ENCODE measurements at regions not wholly inside any gene's neighbourhood (a gene's known extent, or its start where the extent isn't known, plus 50 kb on each side); places are given as distances from the start of the nearest gene placed in this dataset.

DNA sequence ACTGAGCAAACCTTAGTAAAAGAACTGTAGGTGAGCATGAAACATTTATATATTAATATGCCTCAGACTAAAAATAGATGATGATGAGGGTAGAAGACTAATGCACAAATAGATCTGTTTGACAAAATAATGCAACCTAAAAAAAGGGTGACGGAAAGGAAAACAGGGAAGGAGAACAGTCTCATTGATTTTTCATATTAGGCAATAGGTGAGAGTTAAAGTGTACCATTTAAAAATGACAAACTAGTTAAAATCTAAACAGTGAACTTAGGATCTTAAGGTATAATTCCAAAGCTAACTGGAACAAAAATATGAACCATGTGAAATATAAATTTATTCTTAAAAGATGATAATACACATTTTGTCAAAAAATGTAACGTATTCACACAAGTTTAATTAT, 1347.6 kb downstream of the SI start:
- Histone ChIP-seq H3K9me3 (ENCODE audit: control insufficient read depth in 4 of 4, insufficient read depth in 3 of 4, low read length in 3 of 4) (no peaks in the 10 kb centered on the region), H3K36me3 (ENCODE audit: control insufficient read depth in 4 of 4, insufficient read depth in 4 of 4, low read length in 4 of 4) (no peaks in the 10 kb centered on the region), H3K27me3 (ENCODE audit: control insufficient read depth in 3 of 3, insufficient read depth in 3 of 3, low read length in 2 of 3) (no peaks in the 10 kb centered on the region), H3K27ac (ENCODE audit: low read depth in 1 of 2, low read length in 1 of 2) (no peak overlapping the region), H3K9ac (ENCODE audit: insufficient read depth in 1 of 2, low read length in 2 of 2) (no peak overlapping the region), H3K4me1 (ENCODE audit: control insufficient read depth in 5 of 5, insufficient read depth in 5 of 5, low read length in 5 of 5) (no peaks in the 10 kb centered on the region), H3K4me3 (no peak overlapping the region)
- TF ChIP-seq, protein P1, sequence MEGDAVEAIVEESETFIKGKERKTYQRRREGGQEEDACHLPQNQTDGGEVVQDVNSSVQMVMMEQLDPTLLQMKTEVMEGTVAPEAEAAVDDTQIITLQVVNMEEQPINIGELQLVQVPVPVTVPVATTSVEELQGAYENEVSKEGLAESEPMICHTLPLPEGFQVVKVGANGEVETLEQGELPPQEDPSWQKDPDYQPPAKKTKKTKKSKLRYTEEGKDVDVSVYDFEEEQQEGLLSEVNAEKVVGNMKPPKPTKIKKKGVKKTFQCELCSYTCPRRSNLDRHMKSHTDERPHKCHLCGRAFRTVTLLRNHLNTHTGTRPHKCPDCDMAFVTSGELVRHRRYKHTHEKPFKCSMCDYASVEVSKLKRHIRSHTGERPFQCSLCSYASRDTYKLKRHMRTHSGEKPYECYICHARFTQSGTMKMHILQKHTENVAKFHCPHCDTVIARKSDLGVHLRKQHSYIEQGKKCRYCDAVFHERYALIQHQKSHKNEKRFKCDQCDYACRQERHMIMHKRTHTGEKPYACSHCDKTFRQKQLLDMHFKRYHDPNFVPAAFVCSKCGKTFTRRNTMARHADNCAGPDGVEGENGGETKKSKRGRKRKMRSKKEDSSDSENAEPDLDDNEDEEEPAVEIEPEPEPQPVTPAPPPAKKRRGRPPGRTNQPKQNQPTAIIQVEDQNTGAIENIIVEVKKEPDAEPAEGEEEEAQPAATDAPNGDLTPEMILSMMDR (IDR thresholded peaks at IDR 0.05; ENCODE audit: control extremely low read depth, extremely low read depth) = no peak
- WGBS, 2 donors = 86 to 89% methylated on average over 2 of the region's 2 CpGs
- ATAC-seq (ENCODE audit: insufficient read depth, low FRiP score) (no peak), DNase-seq (no peak)

DNA sequence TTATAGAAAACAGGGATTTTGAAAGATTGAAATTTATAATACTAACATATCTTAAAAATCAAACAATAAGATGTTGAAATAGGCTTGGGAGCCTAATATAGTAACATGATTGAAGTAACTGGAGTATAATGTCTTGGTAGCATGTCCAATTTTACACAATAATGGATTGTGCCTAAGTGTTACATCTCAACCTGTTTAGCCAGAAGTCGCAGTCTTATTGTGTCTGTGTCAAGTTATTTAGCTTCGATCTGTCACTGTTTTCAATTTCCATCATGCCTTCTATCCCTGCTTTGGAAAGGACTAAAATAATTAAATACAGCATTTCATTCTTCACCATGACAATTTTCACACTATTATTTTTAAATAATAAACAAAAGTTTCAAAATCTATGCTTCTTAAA, 1352.2 kb downstream of the SI start:
- Histone ChIP-seq H3K9me3 (ENCODE audit: control insufficient read depth in 4 of 4, insufficient read depth in 3 of 4, low read length in 3 of 4) (peaks cover 0 to 7% (median 0%) of the 10 kb centered on the region in 4 donors), H3K4me1 (ENCODE audit: control insufficient read depth in 5 of 5, insufficient read depth in 5 of 5, low read length in 5 of 5) (no peaks in the 10 kb centered on the region), H3K36me3 (ENCODE audit: control insufficient read depth in 4 of 4, insufficient read depth in 4 of 4, low read length in 4 of 4) (no peaks in the 10 kb centered on the region), H3K27ac (ENCODE audit: low read depth in 1 of 2, low read length in 1 of 2) (no peak overlapping the region), H3K9ac (ENCODE audit: insufficient read depth in 1 of 2, low read length in 2 of 2) (no peak overlapping the region), H3K27me3 (ENCODE audit: control insufficient read depth in 3 of 3, insufficient read depth in 3 of 3, low read length in 2 of 3) (no peaks in the 10 kb centered on the region), H3K4me3 (no peak overlapping the region)
- ATAC-seq (ENCODE audit: insufficient read depth, low FRiP score) = no peak
- no peak for DNase-seq
- 57 to 70% methylated on average over 2 of the region's 2 CpGs for WGBS, 2 donors
- TF ChIP-seq, protein P1 (IDR thresholded peaks at IDR 0.05; ENCODE audit: control extremely low read depth, extremely low read depth) = no peak

DNA sequence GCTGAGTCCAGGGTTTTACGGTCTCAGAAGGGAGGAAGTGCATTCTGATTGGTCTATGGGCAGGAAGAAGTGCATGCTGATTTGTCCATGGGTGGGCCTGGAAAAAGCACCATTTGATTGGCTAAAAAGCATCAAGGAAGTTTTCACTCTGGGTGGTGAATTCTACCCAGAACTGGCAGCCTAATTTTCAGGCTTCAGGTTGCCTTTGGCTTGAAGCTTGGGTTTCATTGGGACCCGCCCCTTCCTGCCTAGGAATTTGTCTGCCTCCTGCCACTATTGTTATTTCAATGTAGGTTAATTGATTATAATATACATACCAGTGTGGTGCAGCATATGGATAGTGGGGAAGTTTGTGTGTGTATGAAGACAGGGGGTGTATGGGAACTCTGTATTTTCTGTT, 1355.9 kb downstream of the SI start:
- Histone ChIP-seq H3K27me3 (ENCODE audit: control insufficient read depth in 3 of 3, insufficient read depth in 3 of 3, low read length in 2 of 3) (no peaks in the 10 kb centered on the region), H3K9me3 (ENCODE audit: control insufficient read depth in 4 of 4, insufficient read depth in 3 of 4, low read length in 3 of 4) (peaks cover 0 to 7% (median 0%) of the 10 kb centered on the region in 4 donors), H3K9ac (ENCODE audit: insufficient read depth in 1 of 2, low read length in 2 of 2) (no peak overlapping the region), H3K4me1 (ENCODE audit: control insufficient read depth in 5 of 5, insufficient read depth in 5 of 5, low read length in 5 of 5) (no peaks in the 10 kb centered on the region), H3K4me3 (no peak overlapping the region), H3K27ac (ENCODE audit: low read depth in 1 of 2, low read length in 1 of 2) (no peak overlapping the region), H3K36me3 (ENCODE audit: control insufficient read depth in 4 of 4, insufficient read depth in 4 of 4, low read length in 4 of 4) (no peaks in the 10 kb centered on the region)
- 81 to 89% methylated on average over 2 of the region's 2 CpGs for WGBS, 2 donors
- TF ChIP-seq, protein P1 (IDR thresholded peaks at IDR 0.05; ENCODE audit: control extremely low read depth, extremely low read depth) = no peak
- ATAC-seq (ENCODE audit: insufficient read depth, low FRiP score) = no peak
- DNase-seq = no peak

DNA sequence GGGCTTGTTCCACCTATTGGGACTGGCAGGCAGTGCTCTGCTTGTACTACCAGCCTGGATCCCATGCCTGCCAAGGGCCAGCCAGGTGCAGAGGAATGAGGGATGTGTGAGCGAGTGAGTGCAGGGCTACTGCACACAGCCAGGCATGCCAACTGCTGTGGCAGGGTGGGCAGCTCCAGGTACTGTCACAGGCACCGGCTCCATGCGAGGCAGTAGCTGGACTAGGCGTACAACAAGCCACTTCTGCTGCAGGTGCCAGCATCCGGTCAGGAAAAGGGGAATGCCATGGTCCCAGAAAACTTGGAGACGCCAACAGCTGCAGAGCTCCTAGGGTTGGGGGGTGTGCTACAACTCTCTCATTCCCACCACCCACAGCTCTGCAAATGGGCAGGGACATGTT, 1356.7 kb downstream of the SI start:
- ATAC-seq (ENCODE audit: insufficient read depth, low FRiP score) (no peak), DNase-seq (no peak)
- Histone ChIP-seq H3K4me3 (no peak overlapping the region), H3K9me3 (ENCODE audit: control insufficient read depth in 4 of 4, insufficient read depth in 3 of 4, low read length in 3 of 4) (peaks cover 0 to 7% (median 0%) of the 10 kb centered on the region in 4 donors), H3K27ac (ENCODE audit: low read depth in 1 of 2, low read length in 1 of 2) (no peak overlapping the region), H3K9ac (ENCODE audit: insufficient read depth in 1 of 2, low read length in 2 of 2) (no peak overlapping the region), H3K27me3 (ENCODE audit: control insufficient read depth in 3 of 3, insufficient read depth in 3 of 3, low read length in 2 of 3) (no peaks in the 10 kb centered on the region), H3K4me1 (ENCODE audit: control insufficient read depth in 5 of 5, insufficient read depth in 5 of 5, low read length in 5 of 5) (no peaks in the 10 kb centered on the region), H3K36me3 (ENCODE audit: control insufficient read depth in 4 of 4, insufficient read depth in 4 of 4, low read length in 4 of 4) (no peaks in the 10 kb centered on the region)
- TF ChIP-seq, protein P1 (IDR thresholded peaks at IDR 0.05; ENCODE audit: control extremely low read depth, extremely low read depth) = no peak
- WGBS, 2 donors = 94 to 97% methylated on average over 6 of the region's 6 CpGs

Data from lung (tissue), 11 donors.